MM.1S (cell line): ENCODE measurements at regions not wholly inside any gene's neighbourhood (a gene's known extent, or its start where the extent isn't known, plus 50 kb on each side); places are given as distances from the start of the nearest gene placed in this dataset.

Experiments used
- CTCF ChIP-seq: fragments of 300-600 bp; sonication (generic); IDR thresholded peaks from 2 replicates; pipeline ENCODE4 v1.5.1; 2016; ENCODE audit warnings: antibody characterized with exemption, low read length, mixed read lengths
- EZH2 ChIP-seq: fragments of 300-600 bp; sonication (generic); optimal IDR thresholded peaks from 2 replicates; pipeline ENCODE3; 2017; ENCODE audit warnings: low read depth, mild to moderate bottlenecking, antibody characterized with exemption, low read length, mixed read lengths
- EZH2phosphoT487 ChIP-seq: fragments of 300-600 bp; sonication (generic); IDR thresholded peaks from 2 replicates; pipeline ENCODE4 v1.6.1; 2018; ENCODE audit warnings: antibody characterized with exemption, low read length

GRCh38 chr11:38011496-38011895 lies 1413.5 kb upstream of the RAG2 start:
- TF ChIP-seq CTCF (no peak), EZH2phosphoT487 (no peak), EZH2 (no peak)
